BJ (cell line): ENCODE measurements at regions not wholly inside any gene's neighbourhood (a gene's known extent, or its start where the extent isn't known, plus 50 kb on each side); places are given as distances from the start of the nearest gene placed in this dataset.

Experiments
- CTCF ChIA-PET: fragments of 350-600 bp; formaldehyde crosslinking; extraction: SDS; loops from one replicate; lab custom pipeline; 2021; ENCODE audit warnings: antibody characterized with exemption, inconsistent platforms; lab: Yijun Ruan, JAX
- POLR2A ChIA-PET: fragments of 300-600 bp; sonication (Branson Sonifier 250); formaldehyde crosslinking; extraction: SDS; loops from one replicate; lab custom pipeline; 2021; ENCODE audit warnings: antibody characterized with exemption; lab: Charles Lee
- DNase-seq: peaks from one replicate; pipeline ENCODE4 v3.0.0-alpha.2; 2011; ENCODE audit warnings: low read depth
- H3K27me3 ChIP-seq: 2 replicates; pipeline ENCODE4 v1.6.0; 2011; ENCODE audit warnings: low read length; ENCODE audit not compliant: control insufficient read depth, insufficient read depth
- H3K36me3 ChIP-seq: 2 replicates; pipeline ENCODE4 v1.5.1; 2011; ENCODE audit warnings: low read length; ENCODE audit not compliant: control insufficient read depth, insufficient read depth
- H3K4me3 ChIP-seq: 2 replicates; pipeline ENCODE4 v1.5.1; 2011; ENCODE audit warnings: low read depth, mild to moderate bottlenecking, control low read depth, low read length
- TF ChIP-seq, protein P1 (sequence below): IDR thresholded peaks from 2 replicates; pipeline ENCODE4 v1.5.1; 2011; ENCODE audit warnings: low read depth, mild to moderate bottlenecking, control low read depth, inconsistent platforms, low read length, moderate library complexity; ENCODE audit not compliant: insufficient read depth

- no peaks in the 10 kb centered on the region for H3K36me3 ChIP-seq
Observed at GRCh38 chr3:40852712-40853111, 328.0 kb downstream of the ZNF621 start.

GRCh38 chr3:40853474-40853873, 328.7 kb downstream of the ZNF621 start:
- no peaks in the 10 kb centered on the region for H3K36me3 ChIP-seq
- TF ChIP-seq, protein P1, sequence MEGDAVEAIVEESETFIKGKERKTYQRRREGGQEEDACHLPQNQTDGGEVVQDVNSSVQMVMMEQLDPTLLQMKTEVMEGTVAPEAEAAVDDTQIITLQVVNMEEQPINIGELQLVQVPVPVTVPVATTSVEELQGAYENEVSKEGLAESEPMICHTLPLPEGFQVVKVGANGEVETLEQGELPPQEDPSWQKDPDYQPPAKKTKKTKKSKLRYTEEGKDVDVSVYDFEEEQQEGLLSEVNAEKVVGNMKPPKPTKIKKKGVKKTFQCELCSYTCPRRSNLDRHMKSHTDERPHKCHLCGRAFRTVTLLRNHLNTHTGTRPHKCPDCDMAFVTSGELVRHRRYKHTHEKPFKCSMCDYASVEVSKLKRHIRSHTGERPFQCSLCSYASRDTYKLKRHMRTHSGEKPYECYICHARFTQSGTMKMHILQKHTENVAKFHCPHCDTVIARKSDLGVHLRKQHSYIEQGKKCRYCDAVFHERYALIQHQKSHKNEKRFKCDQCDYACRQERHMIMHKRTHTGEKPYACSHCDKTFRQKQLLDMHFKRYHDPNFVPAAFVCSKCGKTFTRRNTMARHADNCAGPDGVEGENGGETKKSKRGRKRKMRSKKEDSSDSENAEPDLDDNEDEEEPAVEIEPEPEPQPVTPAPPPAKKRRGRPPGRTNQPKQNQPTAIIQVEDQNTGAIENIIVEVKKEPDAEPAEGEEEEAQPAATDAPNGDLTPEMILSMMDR, result no peak
- DNase-seq, result no peak
- H3K27me3 ChIP-seq, result no peaks in the 10 kb centered on the region
- ChIA-PET POLR2A (no interaction called here), CTCF (no interaction called here)
- H3K4me3 ChIP-seq, result no peak overlapping the region

More at GRCh38 chr3:40852712-40853111, 328.0 kb downstream of the ZNF621 start:
- no peak for DNase-seq
- TF ChIP-seq, protein P1, result no peak
- Histone ChIP-seq H3K27me3 (no peaks in the 10 kb centered on the region), H3K4me3 (no peak overlapping the region)
- ChIA-PET CTCF (no interaction called here), POLR2A (no interaction called here)

DNA sequence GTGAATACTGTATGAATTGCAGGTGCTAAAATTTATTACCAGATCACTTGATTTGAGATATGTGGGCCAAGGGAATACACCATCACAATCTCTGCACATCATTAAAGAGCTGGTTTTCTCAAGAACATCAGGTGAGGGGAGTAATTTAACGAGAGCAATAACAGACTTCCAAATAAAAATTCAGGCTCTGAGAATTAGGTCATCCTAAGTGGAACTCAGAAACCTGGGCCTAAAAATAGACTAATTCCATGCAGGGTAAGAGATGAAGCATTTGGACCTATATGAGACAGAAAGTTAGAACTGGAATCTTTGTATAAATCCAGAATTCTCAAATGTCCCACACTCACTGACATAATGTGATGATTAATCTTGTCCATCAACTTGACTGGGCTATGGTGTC, 331.1 kb downstream of the ZNF621 start:
- no peak for DNase-seq
- CTCF ChIA-PET, result no interaction called here
- H3K36me3 ChIP-seq, result no peaks in the 10 kb centered on the region
- TF ChIP-seq, protein P1, result no peak
- POLR2A ChIA-PET, result no interaction called here
- no peak overlapping the region for H3K4me3 ChIP-seq
- H3K27me3 ChIP-seq, result no peaks in the 10 kb centered on the region

- Histone ChIP-seq H3K27me3 (no peaks in the 10 kb centered on the region), H3K36me3 (no peaks in the 10 kb centered on the region), H3K4me3 (no peak overlapping the region)
- ChIA-PET CTCF (interaction anchor here (0.6 kb wide), 1 partner anchor 206 kb away, joined by 3 read pairs; no protein-coding TSS in a partner anchor), POLR2A (no interaction called here)
- TF ChIP-seq, protein P1, result no peak
- DNase-seq, result no peak
Observed at GRCh38 chr3:40858364-40859115, 333.8 kb downstream of the ZNF621 start.

DNA sequence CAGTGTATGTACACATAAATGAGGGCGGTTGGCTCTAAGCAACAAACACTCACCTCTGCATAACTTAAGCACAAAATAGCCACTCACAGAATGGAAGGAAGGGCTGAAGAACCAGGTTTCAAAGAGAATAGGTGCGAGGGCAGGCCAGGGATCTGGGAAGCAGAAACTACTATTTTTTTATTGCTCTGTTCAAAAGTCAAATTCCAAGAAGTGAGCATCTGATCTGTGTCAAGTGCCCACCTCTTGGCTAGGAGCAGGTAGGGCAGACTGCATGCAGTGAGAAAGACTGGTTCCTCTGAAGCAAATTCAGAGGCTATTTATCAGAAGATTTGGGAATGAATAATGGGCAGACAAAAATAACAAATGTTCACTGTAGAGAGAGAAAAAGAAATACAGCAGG, 336.4 kb upstream of the CTNNB1 start:
- ChIA-PET POLR2A (no interaction called here), CTCF (no interaction called here)
- H3K4me3 ChIP-seq, result no peak overlapping the region
- no peaks in the 10 kb centered on the region for H3K36me3 ChIP-seq
- no peak for DNase-seq
- H3K27me3 ChIP-seq, result no peaks in the 10 kb centered on the region
- TF ChIP-seq, protein P1, result no peak
